NCI-H1436 treated with DMSO at 0.1 percent for 48 hours (cell line): ENCODE measurements at regions not wholly inside any gene's neighbourhood (a gene's known extent, or its start where the extent isn't known, plus 50 kb on each side); places are given as distances from the start of the nearest gene placed in this dataset.

Experiments used
- DNase-seq: peaks from one replicate; lab custom pipeline; 2025; lab: John Stamatoyannopoulos, UW

DNA sequence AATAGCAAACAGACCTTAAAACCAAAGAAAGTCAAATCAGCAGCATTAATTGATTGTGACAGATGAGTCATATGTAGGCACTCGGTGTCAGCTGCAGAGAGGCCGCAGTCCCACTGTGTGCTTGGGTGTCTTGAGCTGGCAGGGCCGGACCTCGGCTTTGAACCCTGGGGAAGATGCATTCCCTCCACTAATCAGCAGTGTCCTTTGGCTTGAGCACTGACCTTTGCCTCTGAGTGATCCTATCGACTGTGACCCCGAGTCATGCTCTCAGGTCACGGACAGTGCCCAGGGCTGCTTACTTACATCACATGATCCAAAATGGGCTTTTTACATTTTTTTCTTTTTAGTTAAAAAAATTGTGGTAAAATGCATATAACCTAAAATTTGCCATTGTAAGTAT is 188.7 kb downstream of the GADD45G start:
- DNase-seq, result no peak

DNA sequence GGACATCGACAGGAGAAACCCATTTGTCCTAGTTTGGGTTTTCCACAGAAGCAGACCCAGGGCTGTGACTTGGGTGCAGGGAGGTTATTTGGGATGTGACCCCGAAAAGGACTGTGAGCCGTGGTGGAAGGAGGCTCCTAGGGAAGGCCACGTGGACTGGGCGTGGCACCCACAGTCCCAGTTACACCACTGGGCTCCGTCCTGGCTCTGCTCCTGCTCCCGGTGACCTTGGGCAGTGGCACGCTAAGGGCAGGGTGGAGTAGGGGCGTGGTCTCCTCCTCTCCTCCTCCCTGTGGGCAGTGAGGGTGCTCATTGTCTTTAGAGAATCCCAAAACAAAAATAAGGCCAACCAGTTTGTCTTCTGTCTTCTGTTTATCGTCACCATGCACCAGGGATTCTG is 190.1 kb downstream of the GADD45G start:
- no peak for DNase-seq

DNA sequence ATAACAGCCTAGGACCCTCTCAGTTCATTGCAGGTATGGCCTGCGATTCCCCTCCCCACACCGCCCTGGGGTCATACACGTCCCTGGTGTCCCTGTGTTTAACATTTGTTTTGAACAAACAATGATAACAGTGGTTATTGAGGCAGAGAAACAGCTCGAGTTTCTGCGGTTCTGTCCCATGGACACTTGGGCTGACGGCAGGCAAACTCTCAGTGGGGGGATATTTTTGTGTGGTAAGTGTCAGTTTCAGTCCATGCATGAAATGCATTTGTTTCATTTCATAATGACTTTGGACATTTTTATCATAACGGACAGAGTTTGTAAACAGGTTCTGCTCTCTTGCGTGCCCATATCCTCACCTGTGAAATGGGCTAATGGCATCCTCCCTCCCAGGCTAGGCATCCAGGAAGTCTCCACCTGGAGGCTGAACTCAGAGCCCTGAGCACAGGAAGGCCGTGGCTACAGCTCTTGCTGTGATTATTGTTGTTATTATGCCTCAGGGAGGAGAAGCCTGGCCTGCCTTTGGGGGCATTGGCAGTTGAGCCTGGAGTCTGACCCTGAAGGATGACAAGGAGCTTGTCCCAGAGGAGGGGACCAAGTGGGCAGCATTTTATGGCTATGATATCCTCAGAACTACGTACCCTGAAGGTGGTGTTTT is 190.9 kb downstream of the GADD45G start:
- DNase-seq, result no peak

DNA sequence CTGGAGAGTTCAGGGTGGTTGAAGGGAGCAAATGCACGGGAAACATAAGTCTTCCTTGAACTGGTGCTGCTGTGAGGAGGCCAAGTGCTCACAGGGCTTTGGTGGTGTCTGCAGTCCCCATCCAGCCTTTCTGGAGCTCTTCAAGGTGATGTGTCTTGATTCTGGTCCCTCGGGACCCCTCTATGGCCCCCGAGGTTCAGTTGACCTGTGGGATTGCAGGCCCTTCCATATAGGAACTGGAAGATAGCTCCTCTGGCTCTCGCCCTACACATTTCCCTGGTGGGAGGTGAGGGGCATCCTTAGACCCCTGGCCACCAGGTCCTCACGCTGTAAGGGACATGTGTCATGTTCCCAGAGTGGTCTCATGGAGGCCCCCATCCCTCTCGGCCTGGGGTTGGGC is 191.8 kb downstream of the GADD45G start:
- DNase-seq, result no peak

DNA sequence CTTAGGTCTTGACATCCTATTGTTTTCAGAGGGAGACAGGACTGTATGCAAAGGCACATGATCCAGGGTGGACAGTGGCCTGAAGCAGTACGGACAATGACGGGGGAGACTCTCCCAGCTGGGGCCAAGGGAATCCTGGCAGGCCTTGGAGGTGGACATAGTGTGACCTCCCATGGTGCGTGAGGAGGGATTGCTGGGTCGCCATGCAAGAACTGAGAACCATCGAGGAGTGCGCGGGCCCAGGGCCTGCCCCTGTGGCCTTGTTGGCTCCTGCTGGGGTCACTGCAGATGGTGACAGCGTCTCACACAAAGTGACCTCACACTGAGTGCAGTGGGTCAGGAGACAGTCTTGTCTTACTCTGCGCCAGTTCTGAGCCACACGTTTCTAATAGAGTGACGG is 192.4 kb downstream of the GADD45G start:
- DNase-seq, result no peak

DNA sequence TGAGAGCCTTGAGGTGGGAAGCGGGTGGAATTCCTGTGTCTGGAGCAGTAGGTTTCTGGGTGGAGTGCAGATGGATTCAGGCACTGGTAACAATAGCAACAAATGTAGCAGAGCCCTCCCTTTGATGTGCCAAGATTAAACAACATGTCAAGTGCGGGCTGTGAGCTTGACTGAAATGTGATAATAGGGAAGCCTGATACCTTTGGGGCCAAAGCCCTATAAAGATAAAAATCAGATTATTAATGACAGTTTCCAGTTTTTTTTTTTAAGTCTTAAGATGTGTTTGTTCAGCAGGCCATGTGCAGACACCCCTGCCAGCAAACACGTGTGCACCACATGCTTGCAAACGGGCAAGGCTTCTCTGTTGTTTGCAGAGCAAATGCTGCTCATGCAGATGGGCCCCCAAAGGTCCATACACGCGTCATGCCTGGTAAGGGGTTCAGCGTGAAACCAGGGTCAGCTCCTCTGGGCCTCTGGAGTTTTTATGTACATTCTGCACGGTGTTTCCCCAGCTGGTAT is 193.2 kb downstream of the GADD45G start:
- DNase-seq, result no peak

DNA sequence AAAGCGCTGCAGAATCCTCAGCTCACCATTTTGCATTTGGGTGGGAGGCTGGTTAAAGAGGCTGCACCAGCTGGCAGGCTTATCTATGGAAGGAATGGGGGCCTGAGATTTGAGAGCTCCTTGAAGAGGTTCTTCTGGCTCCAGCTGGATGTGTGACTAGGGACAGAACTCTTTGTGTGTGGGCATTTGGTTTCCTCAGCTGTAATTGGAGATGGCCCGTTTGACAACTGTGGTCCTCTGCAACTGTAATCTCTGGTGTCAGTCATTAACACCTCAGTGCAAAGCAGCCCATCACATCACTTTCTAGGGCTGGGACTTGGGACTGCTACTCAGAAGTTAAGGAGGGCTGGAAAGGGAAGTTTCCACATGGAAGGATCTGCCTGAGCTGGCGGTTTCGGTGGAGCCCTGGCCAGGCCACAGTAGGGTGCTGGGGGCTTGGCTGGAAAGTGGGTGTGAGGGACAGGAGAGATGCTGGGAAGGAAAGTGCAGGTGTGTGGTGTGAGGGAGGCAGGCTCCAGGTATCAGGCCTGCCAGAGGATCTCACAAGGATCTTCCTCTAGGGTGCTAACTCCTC is 193.8 kb downstream of the GADD45G start:
- no peak for DNase-seq

DNA sequence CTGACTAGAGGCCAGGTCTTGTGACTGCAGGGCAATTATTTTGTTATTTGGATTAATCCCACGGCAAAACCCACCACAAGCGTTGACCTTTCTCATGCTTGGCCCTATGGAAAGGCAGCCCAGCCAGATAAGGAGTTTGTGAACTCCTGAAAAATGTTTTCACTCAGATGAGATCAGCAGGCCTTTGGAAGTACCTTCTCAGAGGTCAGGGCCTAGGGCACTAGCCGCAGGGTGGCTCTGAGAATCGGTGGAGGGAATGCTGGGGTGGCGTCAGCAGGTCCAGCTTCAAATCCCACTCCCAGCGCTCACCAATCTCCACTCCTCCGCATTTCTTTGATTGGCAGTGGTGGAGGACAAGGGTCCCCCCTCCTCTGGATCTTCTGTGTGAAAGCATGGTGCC is 194.4 kb downstream of the GADD45G start:
- DNase-seq, result no peak

DNA sequence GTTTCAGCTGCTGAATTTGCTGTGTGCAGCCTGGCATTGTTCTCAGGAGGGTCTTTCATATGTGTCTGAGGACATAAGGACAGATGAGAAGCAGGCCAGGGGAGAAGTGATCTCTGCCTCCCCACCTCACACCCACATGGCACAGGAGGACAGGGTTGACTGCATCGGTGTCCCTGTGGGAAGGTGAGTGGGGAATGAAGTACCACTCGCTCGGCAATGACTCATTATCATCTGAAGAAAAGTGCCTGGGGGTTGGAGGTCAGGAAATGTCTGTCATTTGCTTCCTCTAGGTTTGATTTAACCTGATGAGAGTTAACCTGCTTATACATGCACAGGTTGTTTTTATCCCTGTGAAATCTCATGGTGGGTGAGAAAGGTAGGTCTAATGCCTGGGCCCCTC is 195.0 kb downstream of the GADD45G start:
- no peak for DNase-seq

DNA sequence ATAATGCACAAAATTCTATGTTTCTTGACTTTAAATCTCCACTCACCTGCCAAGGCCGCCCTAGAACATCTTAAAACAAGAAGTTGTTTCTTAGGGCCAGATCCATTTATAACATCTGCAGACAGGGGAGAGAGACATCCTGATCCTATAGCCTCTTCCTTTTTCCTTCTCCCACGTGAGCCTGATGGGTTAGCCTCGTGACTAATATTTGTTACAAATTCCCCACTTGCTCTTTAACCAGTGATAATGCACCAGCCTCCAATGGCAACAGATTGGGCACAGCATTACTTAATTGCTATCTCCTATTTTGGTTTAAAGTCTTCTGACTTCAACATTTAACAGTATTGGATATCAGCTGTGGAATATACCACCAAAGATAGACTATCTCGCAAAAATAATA is 196.5 kb downstream of the GADD45G start:
- no peak for DNase-seq

DNA sequence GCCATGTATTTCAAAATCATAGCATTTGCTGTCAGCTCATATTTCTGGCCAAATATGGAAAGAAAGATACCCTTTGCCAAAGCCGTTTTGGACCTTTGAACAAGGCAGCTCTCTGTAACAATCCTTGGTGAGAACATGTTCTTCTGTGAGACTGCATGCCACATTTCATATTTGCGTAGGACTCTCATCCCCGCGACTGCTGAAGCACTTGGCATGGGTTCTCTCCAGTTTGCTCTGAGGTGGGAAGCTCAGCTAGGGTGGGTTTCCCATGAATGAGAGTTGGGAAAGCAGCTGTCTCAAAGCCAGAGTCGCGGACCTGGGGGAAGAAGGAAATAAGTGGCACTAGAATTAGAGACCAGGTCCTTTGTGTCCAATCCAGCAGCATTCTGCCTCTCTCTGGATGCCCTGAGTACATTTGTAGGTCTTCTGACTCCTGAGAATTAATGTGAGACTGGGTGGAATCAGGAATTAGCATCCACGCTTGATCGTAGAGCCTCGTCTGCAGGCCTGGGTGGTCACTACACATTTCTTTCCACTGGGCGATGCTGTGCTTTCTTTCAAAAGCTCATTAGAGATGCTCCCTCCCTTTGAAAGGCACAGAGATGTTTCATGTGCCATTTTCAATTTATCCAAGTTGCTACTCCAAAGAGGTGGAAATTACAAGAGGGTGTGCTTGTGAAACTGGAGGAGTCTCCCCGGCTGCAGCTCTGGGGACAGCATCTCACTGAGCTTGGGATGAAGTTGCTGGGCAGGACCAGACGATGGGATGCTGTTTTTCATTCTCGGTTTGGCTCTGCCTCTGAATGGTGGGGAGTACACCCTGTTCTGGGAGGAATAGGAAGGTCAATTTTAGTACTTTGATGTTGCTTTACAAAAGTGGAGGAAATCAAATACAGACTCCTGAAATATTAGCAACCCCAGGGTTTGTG is 197.2 kb downstream of the GADD45G start:
- no peak for DNase-seq

DNA sequence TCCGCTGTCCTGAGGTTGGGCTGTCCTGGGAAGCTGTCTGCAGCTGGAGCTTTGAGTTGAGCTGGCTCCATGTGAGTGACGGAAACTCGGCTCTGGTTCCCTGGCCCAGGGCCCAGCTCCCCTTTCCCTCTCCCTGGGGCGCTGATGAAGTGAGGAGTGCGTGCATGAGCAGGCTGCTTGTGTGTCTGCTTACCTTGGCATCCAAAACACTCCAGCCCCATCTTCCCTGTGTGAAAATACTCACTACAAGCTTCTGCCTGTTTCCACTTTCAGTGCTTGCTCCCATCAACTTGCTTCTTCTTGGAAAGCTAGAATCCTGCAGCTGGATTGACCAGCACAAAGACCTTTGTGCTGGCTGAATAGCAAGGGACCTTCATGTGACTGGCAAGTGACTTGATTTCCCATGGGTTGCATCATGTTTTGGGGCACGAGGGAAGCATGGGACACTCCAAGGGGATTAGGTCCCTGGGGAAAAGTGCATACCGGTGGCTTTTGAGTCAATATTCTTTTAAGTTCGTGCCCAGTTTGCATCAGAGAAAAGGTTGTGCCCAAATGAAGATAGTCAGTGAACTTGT is 198.1 kb downstream of the GADD45G start:
- no peak for DNase-seq

DNA sequence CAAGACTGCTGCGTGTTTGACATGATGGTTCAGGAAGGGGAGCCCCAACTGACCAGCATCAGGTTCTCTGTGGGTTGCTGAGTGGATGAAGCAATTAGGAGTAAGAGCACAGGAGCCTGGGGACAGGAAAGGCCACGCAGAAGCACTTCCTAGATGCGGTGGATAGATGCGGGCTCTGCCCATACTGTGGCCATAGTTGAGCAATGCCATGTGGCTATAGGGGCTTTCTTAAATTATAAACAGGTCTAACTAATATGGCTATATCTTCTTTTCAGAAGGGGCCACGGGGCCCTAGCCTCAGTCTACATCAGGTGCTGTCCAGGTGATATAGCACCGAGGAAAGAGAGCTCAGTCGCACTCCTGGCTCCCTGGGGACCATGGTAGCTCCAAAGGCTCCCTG is 198.6 kb downstream of the GADD45G start:
- no peak for DNase-seq

DNA sequence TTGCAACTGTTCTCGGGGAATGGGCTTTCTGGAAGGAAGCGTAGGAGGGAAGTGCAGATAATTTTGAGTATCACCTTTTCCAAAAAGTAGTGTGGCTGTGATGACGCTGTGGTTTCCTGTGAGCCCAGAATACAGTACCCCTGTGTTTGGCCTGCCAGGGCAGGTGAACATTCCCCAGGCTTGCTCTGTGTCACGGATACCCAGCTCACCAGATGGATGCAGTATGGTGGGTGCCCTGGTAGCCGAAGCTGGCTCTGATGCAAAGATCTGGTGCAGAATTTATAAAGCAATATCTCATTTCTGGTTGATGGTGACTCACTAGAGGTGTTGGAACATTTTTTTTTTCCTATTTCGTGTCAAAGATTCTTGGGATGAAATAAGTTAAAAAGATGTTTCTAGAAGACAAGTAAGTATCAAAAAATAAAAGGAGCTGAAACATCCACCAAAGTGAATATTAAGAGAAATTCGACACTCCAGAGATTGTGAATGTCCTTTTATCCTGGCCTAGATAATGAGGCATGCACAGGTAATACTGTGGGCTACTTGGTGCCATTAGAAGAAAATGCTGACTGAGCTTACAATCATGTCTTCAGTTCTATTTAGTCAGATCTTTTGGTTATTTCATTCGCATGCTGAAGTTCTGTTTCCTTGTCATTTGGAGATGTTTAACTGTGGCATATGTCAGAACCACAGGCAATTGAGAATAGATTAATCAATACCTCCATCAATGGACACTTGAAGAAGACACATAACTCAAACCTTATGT is 200.1 kb downstream of the GADD45G start:
- no peak for DNase-seq

DNA sequence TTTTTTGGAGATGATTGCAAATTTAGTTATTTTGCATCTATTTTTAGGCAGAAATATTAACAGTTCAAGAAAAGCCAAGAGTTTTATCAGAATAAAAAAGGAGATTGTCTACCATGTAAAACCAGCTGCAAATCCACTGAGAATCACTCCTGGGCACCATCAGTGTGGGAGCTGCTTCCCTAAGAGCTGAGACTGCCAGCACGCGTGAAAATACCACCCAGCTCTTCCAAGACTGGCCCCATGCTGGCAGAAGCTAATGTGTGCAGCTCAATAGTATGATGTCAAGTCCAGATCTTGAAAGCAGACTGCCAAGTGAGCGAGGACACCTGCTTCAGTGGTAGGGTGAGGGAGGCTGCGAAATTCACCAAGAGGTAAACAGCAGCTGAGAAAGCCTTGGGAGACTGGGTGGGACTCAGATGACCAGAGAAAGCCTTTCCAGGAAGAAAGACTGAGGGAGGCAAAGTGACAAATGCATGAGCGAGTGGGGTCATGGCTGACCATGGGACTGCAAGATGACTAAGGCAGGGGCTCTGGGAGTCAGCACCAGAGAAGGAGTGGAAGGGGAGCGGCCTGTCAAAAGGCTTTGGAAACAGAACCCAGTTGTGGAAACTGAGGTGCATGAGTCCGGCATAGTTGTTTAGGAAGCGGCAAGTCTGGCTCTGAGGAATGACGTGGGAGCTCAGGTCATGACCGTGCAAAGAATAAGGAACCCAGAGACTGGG is 200.9 kb downstream of the GADD45G start:
- no peak for DNase-seq

DNA sequence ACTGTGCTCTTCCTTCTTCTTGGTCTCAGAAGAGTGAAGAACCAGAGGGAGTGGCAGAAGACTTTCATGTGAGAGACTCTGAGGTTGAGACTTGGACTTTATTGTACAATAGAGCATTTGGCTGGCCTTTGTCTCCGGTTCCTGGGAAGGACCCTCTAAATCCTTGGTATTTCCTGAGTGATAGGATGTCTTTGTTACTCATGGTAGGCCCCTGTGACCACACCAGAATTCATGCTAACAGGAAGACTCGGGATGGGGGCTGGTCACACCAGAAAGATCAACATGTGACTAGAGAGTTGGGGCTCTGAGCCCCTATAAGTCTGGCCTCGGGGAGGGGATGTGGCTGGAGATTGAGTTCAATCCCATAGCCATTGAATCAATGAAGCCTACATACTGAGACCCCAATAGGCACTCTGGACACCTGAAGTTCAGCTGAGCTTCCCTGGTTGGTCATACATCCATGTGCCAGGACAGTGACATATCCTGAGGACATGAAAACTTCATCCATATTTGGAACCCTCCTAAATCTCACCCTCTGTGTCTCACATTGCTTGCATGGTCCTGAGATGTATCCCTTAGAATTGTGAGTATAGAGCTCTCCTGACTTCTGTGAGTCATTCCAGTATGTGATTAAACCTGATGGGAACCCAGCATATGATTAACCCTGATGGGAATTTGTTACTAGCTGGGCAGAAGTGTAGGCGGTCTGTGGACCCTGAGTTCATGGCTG is 201.7 kb downstream of the GADD45G start:
- no peak for DNase-seq

DNA sequence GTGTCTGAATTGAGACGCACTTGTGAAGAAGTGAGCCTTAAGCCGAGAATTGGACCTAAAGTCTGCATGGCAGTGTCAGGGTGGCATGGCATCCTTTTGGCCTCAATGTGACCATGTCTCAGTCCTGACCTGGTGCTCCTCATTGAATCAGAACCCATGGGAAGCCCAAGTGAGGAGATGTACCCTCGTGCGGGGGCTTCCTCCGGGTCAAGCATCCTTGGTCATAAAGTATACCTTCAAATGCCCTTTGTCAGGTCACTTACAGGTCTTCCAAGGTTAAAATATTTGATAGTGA is 202.2 kb downstream of the GADD45G start:
- no peak for DNase-seq

DNA sequence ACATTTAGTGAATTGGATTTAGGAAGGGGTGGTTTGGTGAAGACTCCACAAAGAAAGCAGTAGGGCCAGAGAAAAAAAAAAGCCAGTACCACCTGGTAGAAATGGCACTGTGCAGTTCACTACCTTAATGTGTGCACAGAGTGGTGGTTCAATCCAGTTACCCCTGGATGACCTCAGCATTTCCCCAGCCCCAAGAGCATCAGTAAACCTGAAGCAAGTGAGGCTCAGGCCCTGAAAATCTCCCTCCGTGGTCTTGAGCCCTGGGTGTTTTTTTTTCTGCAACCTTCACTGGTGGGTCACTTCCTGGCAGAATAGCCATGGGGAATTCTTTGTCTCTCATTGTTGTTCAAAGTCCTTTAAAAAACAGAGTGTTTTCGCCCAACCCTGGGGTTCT is 202.9 kb downstream of the GADD45G start:
- no peak for DNase-seq

DNA sequence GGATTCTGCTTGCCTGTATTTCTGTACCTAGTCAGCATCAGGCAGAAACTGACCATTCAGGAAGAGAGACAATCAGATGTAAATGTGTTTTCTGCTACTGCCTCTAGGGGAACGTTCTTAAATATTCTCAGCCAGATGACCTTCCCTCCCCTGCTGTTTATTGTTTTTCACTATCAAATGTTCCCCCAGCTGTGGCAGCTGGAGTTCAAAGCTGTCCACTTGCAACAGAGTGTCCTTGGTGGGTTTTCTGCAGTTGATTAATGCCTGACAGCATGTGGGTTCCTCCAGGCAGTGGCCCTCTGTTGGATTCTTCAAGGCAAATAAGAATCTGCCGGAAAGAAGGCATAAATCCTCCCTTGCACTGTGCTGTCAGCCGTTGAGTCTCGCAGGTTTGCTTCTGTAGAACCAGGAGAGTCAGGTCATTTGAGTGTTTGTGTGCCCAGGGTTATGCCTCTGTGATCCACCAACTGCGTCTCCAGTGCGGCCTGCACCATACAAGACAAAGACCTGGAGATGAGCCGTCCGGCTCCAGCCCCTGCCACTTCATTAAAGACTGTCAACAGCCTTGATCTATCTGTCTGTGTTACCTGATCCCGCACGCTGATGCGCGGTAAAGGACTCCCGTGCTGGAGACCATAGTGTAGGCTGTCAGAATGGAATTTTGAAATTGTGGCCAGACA is 203.4 kb downstream of the GADD45G start:
- DNase-seq, result no peak

DNA sequence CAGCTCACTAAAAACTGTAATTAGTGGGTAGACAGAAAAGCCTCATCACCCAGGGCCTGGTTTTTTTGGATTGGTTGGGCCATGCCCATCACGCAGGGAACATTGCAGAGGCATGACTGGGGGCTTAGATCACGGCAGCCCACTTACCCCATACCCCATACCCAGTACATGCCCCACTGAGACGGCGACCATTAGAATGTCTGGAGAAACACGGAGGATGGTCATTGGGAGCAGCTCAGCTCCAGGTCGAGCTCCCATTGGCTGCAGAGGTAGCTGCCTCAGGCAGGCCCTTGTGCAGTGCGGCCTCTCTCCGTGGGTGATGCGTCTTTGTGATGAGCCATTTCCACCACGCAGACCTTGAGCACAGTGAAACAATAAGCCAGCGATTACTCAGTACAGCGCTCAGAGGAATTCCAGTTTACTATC is 204.0 kb downstream of the GADD45G start:
- no peak for DNase-seq
